Hepatocyte (in vitro differentiated cells): ENCODE measurements at regions not wholly inside any gene's neighbourhood (a gene's known extent, or its start where the extent isn't known, plus 50 kb on each side); places are given as distances from the start of the nearest gene placed in this dataset.

Experiments used
- EZH2 ChIP-seq: fragments of 200-600 bp; sonication (generic); IDR thresholded peaks from 2 replicates; pipeline ENCODE4 v1.6.1; 2016; ENCODE audit warnings: antibody characterized with exemption, mild to moderate bottlenecking, borderline replicate concordance
- TF ChIP-seq, protein P1 (sequence below): fragments of 200-600 bp; sonication (generic); IDR thresholded peaks from 2 replicates; pipeline ENCODE4 v1.5.1; 2016; ENCODE audit warnings: antibody characterized with exemption, mild to moderate bottlenecking; ENCODE audit not compliant: poor library complexity

DNA sequence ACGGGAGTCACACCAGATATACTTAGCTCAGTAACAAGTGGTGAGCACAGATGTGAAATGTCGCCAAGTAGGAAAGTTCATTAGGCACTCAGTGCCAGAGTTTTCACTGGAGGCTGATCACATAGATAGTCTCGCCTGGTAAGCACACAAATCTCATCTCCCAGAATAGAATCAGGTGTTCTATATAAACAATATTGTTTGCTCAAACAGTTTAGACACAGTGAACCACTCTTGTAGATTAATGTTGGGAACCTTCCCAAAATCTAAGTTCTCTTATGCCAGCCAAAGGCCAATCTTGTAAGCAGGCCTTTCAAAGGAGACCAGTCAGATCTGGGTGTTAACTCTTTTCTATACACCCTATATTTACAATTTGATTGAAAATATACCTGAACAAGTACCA lies 716.5 kb upstream of the GRM3 start:
- TF ChIP-seq, protein P1, sequence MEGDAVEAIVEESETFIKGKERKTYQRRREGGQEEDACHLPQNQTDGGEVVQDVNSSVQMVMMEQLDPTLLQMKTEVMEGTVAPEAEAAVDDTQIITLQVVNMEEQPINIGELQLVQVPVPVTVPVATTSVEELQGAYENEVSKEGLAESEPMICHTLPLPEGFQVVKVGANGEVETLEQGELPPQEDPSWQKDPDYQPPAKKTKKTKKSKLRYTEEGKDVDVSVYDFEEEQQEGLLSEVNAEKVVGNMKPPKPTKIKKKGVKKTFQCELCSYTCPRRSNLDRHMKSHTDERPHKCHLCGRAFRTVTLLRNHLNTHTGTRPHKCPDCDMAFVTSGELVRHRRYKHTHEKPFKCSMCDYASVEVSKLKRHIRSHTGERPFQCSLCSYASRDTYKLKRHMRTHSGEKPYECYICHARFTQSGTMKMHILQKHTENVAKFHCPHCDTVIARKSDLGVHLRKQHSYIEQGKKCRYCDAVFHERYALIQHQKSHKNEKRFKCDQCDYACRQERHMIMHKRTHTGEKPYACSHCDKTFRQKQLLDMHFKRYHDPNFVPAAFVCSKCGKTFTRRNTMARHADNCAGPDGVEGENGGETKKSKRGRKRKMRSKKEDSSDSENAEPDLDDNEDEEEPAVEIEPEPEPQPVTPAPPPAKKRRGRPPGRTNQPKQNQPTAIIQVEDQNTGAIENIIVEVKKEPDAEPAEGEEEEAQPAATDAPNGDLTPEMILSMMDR: no peak
- no peak for TF ChIP-seq EZH2
